ENCODE measurements at regions not wholly inside any gene's neighbourhood (a gene's known extent, or its start where the extent isn't known, plus 50 kb on each side); places are given as distances from the start of the nearest gene placed in this dataset.

- Histone ChIP-seq H3K36me3 (ENCODE audit: low read length) (no peaks in the 10 kb centered on the region), H3K79me2 (ENCODE audit: insufficient read depth, low read length) (no peaks in the 10 kb centered on the region), H2AFZ (ENCODE audit: low read depth, low read length, severe bottlenecking) (no peak overlapping the region), H3K9me2 (replicated peaks; ENCODE audit: insufficient read depth, low read length) (no peaks in the 10 kb centered on the region), H3K9ac (ENCODE audit: low read length) (no peak overlapping the region), H3F3A (ENCODE audit: insufficient read depth) (no peaks in the 10 kb centered on the region), H3K9me3 (ENCODE audit: insufficient read depth, low read length) (no peaks in the 10 kb centered on the region), H4K20me1 (ENCODE audit: low read depth, low read length) (no peaks in the 10 kb centered on the region), H3K4me2 (ENCODE audit: low read depth, low read length, poor library complexity, severe bottlenecking) (no peak overlapping the region), H3K4me3 (ENCODE audit: insufficient read depth, low read length, poor library complexity, severe bottlenecking) (no peak overlapping the region), H3K27ac (ENCODE audit: low read depth, low read length) (no peak overlapping the region), H3K27me3 (ENCODE audit: low read length) (no peaks in the 10 kb centered on the region)
- no peak for TF ChIP-seq EZH2phosphoT487 (conservative IDR thresholded peaks at IDR 0.05; ENCODE audit: low read length)
- TF ChIP-seq CTCF (IDR thresholded peaks at IDR 0.05; ENCODE audit: insufficient read depth, low read length, poor library complexity, severe bottlenecking), result no peak
These were observed 282.4 kb upstream of the GRM7 start for GRCh38 chr3:6578526-6578925.

GRCh38 chr3:6580808-6581207 lies 280.1 kb upstream of the GRM7 start:
- Histone ChIP-seq H3K36me3 (ENCODE audit: low read length) (no peaks in the 10 kb centered on the region), H3K4me2 (ENCODE audit: low read depth, low read length, poor library complexity, severe bottlenecking) (no peak overlapping the region), H3K9ac (ENCODE audit: low read length) (no peak overlapping the region), H3K27ac (ENCODE audit: low read depth, low read length) (no peak overlapping the region), H3K79me2 (ENCODE audit: insufficient read depth, low read length) (no peaks in the 10 kb centered on the region), H2AFZ (ENCODE audit: low read depth, low read length, severe bottlenecking) (no peak overlapping the region), H3F3A (ENCODE audit: insufficient read depth) (no peaks in the 10 kb centered on the region), H3K4me3 (ENCODE audit: insufficient read depth, low read length, poor library complexity, severe bottlenecking) (no peak overlapping the region), H4K20me1 (ENCODE audit: low read depth, low read length) (no peaks in the 10 kb centered on the region), H3K9me3 (ENCODE audit: insufficient read depth, low read length) (no peaks in the 10 kb centered on the region), H3K27me3 (ENCODE audit: low read length) (no peaks in the 10 kb centered on the region), H3K9me2 (replicated peaks; ENCODE audit: insufficient read depth, low read length) (no peaks in the 10 kb centered on the region)
- TF ChIP-seq EZH2phosphoT487 (conservative IDR thresholded peaks at IDR 0.05; ENCODE audit: low read length) (no peak), CTCF (IDR thresholded peaks at IDR 0.05; ENCODE audit: insufficient read depth, low read length, poor library complexity, severe bottlenecking) (no peak)

- H4K20me1 ChIP-seq (ENCODE audit: low read depth, low read length), result no peaks in the 10 kb centered on the region
- H3K79me2 ChIP-seq (ENCODE audit: insufficient read depth, low read length), result no peaks in the 10 kb centered on the region
- no peaks in the 10 kb centered on the region for H3K27me3 ChIP-seq (ENCODE audit: low read length)
- no peaks in the 10 kb centered on the region for H3K9me2 ChIP-seq (replicated peaks; ENCODE audit: insufficient read depth, low read length)
- H2AFZ ChIP-seq (ENCODE audit: low read depth, low read length, severe bottlenecking), result no peak overlapping the region
- no peaks in the 10 kb centered on the region for H3K9me3 ChIP-seq (ENCODE audit: insufficient read depth, low read length)
- no peak for TF ChIP-seq CTCF (IDR thresholded peaks at IDR 0.05; ENCODE audit: insufficient read depth, low read length, poor library complexity, severe bottlenecking)
- no peak overlapping the region for H3K4me2 ChIP-seq (ENCODE audit: low read depth, low read length, poor library complexity, severe bottlenecking)
- H3K27ac ChIP-seq (ENCODE audit: low read depth, low read length), result no peak overlapping the region
- no peaks in the 10 kb centered on the region for H3F3A ChIP-seq (ENCODE audit: insufficient read depth)
- H3K36me3 ChIP-seq (ENCODE audit: low read length), result no peaks in the 10 kb centered on the region
- no peak overlapping the region for H3K9ac ChIP-seq (ENCODE audit: low read length)
- no peak overlapping the region for H3K4me3 ChIP-seq (ENCODE audit: insufficient read depth, low read length, poor library complexity, severe bottlenecking)
These were observed 275.6 kb upstream of the GRM7 start for GRCh38 chr3:6585360-6585759.

- TF ChIP-seq CTCF (IDR thresholded peaks at IDR 0.05; ENCODE audit: insufficient read depth, low read length, poor library complexity, severe bottlenecking) (no peak), EZH2phosphoT487 (conservative IDR thresholded peaks at IDR 0.05; ENCODE audit: low read length) (no peak)
- Histone ChIP-seq H3K4me2 (ENCODE audit: low read depth, low read length, poor library complexity, severe bottlenecking) (no peak overlapping the region), H3K9me2 (replicated peaks; ENCODE audit: insufficient read depth, low read length) (no peaks in the 10 kb centered on the region), H3K36me3 (ENCODE audit: low read length) (no peaks in the 10 kb centered on the region), H2AFZ (ENCODE audit: low read depth, low read length, severe bottlenecking) (no peak overlapping the region), H3K79me2 (ENCODE audit: insufficient read depth, low read length) (no peaks in the 10 kb centered on the region), H3F3A (ENCODE audit: insufficient read depth) (no peaks in the 10 kb centered on the region), H3K9me3 (ENCODE audit: insufficient read depth, low read length) (no peaks in the 10 kb centered on the region), H3K4me3 (ENCODE audit: insufficient read depth, low read length, poor library complexity, severe bottlenecking) (no peak overlapping the region), H3K27me3 (ENCODE audit: low read length) (no peaks in the 10 kb centered on the region), H4K20me1 (ENCODE audit: low read depth, low read length) (no peaks in the 10 kb centered on the region), H3K27ac (ENCODE audit: low read depth, low read length) (no peak overlapping the region), H3K9ac (ENCODE audit: low read length) (no peak overlapping the region)
These were observed 260.7 kb upstream of the GRM7 start for GRCh38 chr3:6600237-6600636.
